UCSD-AML1 (cell line): ENCODE measurements at regions not wholly inside any gene's neighbourhood (a gene's known extent, or its start where the extent isn't known, plus 50 kb on each side); places are given as distances from the start of the nearest gene placed in this dataset.
A peak's percentile ranks its signal among the peaks of the same experiment; 100 is the strongest.

Source experiments
- DNase-seq: peaks from one replicate; lab custom pipeline; 2025; ENCODE audit not compliant: unreplicated experiment; lab: John Stamatoyannopoulos, UW

DNA sequence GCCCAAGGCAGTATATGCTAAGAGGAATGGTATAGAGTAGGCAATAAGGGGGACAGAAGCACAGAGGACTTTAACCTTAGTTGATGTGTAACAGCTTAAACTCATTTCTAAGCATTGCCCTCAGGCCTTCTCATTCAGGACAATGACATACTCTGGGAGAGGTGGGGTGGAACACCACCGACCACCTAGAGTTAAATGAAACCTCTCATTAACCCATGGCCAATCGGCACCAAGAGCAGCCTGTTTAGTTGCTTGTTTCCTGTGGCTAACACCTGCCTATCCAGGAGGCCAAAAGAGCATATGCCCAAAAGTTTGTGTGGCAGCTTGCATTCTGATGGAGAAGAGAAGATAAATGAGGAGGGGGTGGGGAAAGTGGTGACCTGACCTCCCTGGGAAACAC is 50.0 kb downstream of the PABIR2 start:
- no peak for DNase-seq

- DNase-seq: no peak
Observed at GRCh38 chrX:134746410-134746785, 50.6 kb downstream of the PABIR2 start.

- peak; percentile 13 for DNase-seq
Observed at GRCh38 chrX:134745636-134746409, 51.2 kb downstream of the PABIR2 start.

GRCh38 chrX:134743091-134743490 is 53.9 kb downstream of the PABIR2 start:
- no peak for DNase-seq

DNA sequence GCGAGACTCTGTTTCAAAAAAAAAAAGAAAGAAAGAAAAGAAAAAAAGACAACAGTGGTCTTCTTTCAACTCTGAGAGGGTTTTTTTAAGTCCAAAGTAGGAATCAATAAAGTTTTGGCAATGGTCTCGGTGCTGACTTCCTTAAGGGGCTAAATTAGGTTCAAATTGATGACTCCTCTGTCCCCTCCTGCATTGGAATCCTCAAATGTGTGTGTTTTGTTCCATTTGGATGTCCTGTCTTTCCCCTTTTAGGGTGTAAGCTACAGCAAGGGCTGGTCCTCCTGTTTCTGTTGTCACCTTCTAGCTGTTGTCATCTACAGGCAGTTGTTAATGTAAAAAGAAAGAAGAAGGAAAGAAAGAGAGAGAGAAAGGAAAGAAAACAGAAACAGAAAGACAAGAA is 54.4 kb downstream of the PABIR2 start:
- no peak for DNase-seq

DNA sequence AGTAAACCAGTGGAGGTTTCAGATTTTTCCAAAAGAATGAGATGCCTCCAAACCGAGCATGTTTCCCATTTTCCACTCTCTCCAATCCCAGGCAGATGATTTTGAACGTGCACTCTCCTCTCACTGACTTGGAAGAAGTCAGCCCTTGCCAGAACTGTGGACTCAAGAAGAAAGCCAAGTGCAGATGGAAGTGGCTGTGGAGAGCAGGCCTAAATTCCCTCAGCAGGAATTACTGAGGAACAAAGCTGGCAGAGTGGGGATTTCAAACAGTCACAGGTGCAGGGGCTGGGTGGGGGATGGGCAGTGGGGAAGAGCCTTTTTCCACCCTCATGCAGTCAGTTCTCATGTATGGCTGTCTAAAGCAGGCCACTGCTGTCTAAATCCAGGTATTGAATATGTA is 55.3 kb downstream of the PABIR2 start:
- DNase-seq: no peak

GRCh38 chrX:134738986-134739740 is 57.8 kb downstream of the PABIR2 start:
- DNase-seq: no peak

DNA sequence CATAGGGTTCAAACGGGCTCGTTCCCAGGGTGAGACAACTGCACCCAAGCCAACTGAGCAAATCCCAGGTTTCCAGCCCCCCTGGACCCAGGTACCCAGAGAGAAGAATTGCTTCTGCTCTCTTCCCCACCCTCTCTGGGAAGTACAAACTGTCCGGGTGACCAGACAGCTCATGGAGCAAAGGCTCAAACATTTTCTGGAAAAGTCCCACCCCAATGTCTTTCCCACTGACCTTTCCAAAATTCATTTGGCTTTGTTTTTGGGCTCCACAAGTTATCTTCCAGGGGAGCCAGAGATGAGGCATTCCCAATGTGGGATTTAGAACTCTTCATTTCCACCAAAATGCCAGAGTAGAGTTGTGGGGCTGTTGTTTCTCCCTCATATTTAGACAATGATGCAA is 58.6 kb downstream of the PABIR2 start:
- no peak for DNase-seq

GRCh38 chrX:134737721-134738369 is 59.2 kb downstream of the PABIR2 start:
- DNase-seq: no peak

- DNase-seq: no peak
Observed at GRCh38 chrX:134737061-134737460, 59.9 kb downstream of the PABIR2 start.

GRCh38 chrX:134736356-134736755 is 60.6 kb downstream of the PABIR2 start:
- DNase-seq: no peak

- no peak for DNase-seq
Observed at GRCh38 chrX:134735015-134735414, 62.0 kb downstream of the PABIR2 start.

DNA sequence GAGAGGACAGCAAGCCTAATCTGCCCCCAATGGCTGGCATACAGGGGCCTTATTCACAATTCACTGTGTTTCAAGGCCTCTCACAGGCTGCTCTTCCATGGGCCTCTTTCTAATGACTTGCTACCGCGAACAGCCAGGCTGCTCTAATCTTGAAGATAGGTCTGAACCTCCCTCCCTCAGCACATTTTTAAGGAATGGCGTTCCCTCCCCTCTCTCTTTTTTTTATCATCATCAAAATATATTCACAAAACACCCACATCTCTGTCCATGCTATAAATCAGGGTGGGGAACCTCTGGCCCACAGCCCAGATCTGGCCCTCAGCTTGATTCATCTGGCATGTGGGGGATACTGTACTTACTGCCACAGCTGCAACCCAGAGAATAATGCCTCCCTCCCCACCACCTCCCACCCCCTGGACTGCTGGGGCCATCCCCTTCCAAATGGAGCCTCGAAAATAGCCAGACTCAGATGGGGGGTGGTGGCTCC is 62.5 kb downstream of the PABIR2 start:
- no peak for DNase-seq

DNA sequence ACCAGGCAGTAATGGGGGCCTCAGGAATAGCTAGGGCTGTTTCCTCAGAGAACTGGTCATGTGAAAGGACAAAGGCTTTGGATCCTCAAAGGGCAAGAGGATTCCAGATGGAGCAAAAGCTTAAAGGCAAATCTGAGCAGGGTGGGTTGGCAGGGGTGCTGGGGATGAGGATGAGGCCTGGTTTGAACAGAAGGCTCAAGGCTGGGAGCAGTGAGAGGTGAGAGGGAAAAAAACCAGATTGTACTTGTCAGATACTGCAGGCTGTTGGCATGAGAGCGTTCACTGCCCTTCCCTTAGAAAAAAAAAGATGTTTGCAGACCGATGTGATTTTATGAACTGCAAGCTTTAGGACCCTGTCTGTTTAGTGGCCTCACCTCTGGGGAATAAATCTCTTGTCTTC is 63.4 kb downstream of the PABIR2 start:
- DNase-seq: no peak

DNA sequence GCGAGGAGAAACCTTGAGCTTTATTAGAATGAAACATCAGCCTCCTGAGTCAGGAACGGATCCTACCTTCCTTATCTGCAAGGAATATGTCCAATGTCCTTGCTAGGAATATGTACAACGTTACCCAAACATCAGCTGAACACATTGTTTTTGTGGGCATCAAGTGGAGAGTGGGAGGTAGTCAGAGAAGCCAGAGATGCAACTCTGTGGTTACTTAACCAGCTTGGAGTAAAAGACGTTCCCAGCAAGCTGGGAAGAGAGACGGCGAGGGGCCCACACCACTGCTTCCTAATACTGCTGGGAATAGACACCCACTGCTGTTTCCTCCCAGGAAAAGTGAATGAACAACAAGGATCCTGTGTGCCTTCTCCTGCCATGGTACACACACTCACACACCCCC is 64.3 kb downstream of the PABIR2 start:
- no peak for DNase-seq

- DNase-seq: no peak
Observed at GRCh38 chrX:134732152-134732551, 64.9 kb downstream of the PABIR2 start.

GRCh38 chrX:134727363-134727762 is 69.1 kb upstream of the PLAC1 start:
- DNase-seq: no peak

DNA sequence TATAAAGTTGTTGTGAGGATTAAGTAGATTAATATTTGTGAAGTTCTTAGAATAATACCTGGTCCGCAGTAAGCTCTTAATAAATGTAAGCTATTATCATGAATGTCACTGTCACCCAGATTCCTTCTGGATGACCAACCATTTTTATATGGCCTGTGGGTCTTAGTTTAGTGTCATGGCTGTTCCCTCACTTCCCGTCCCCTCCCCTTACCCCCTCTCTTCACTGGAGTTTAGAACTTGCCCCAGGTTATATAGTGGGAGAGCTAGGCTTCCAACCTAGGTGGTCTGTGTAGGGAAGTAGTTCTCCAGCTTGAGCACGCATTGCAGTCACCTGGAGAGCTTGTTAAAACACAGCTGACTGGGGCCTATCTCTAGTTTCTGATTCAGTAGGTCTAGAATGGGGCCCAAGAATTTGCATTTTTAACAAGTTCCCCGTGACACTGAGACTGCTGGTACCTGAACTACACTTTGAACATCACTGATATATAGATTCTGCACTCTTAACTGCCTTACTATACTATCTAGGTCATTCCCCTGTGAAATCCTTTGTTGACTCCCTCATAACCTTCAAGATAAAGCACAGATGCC is 66.9 kb upstream of the PLAC1 start:
- DNase-seq: no peak

GRCh38 chrX:134721766-134722532 is 63.7 kb upstream of the PLAC1 start:
- DNase-seq: no peak

DNA sequence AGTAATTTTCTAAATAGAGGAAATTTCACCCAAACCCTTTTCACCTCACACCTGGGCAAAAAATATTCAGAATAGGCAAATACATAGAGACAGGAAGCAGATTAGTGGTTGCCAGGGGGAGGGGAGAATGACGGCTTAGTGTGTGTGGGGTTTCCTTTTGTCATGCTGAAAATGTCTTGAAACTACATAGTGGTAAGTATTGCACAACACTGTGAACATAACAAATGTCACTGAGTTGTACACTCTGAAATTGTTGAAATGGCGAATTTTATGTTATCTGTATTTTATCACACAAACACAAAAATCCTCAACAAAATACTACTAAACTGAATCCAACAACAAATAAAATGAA is 60.7 kb upstream of the PLAC1 start:
- peak; percentile 30 for DNase-seq
